COLO829 (cell line): ENCODE measurements at regions not wholly inside any gene's neighbourhood (a gene's known extent, or its start where the extent isn't known, plus 50 kb on each side); places are given as distances from the start of the nearest gene placed in this dataset.

ENCODE experiments used
- DNase-seq: peaks from one replicate; pipeline ENCODE4 v3.0.0; 2012; ENCODE audit warnings: low spot score

DNA sequence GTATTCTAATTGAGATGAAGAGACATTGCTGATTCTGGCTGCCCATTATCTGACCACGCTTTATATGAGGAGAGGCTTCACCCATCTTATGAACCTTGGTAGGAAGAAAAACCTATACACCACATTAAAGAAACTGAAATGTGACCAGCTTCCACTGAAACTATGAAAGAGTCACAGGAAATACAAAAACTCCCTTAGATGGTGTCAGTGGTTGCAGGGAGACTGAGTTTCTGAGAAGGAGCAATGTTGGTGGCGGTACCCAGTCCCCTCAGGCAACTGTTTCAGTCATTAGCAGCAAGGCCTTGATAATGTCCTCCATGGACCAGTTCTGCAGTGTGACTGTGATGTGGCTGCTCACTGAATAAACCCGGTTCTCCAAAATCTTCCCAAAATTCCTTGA, 110.5 kb upstream of the FTMT start:
- no peak for DNase-seq

DNA sequence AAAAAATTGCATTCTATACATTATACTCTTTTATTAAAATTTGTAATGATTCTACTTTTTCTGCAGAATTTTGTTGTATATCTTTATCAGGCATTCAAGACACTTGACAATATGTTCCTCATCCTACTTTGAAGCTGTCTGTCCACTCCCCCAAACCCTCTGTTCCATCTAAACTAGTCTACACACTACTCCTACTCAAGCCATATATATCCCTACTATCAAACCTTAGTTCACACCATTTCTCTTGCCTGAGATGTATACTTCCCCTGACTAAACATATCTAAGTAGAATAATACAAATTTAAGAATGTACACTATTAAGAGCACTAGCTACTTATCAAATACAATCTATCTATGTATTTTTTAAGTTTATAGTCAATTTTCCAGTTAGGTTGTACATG, 107.1 kb upstream of the FTMT start:
- DNase-seq, result no peak

DNA sequence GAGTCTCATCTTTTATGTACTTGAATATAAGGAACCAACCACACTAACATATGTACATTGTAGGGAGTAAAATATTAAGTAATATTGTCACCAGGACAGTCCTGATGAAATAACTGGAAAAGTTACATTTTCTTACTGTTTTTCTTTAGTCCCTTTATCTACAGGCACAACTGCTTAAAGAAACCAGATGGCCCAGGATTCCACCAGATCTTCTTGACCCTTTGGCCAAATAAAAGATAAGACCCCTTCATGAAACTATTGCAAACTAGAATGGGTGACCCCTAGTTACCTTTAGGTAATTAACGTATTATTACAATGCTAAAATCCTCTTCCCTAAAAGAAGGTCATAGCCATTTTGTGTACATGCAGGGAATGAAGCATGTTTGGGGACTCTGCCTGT, 106.3 kb upstream of the FTMT start:
- no peak for DNase-seq

DNA sequence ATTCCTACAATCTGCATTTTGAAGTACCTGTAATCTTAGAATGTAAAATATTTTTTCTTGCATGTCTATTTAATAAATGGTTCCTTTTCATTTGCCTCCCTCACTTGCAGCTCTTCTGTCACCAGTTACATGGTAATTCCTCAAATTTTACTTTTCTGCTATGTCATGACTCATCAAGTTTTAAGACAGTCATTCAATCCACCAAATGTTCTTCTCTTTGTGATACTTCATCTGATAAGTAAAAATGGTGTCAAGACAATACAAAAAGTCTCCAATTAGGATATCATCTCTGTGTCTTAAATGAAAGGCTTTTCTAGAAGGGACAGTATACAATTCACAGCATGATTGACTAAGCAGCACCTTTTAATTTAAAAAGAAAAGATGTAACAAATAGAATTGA, 104.9 kb upstream of the FTMT start:
- no peak for DNase-seq

DNA sequence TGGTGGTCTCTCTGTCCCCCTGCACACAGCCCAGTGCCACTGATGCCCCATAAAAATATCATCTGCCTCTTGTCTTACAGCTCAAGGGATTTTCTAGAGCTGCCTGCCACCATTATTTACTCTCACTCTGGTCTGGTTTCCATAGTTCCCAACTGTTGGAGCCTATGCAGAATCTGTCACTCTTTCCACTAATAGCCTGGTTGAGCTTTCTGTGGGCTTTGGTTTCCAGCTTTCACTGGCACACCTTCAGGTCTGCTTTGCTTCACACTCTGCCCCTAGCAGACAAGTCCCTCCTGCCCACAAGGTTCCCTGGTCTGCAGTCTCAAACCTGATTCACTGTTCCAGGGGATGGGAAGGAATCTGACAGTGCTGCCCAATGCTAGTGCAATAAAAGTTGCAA, 103.0 kb upstream of the FTMT start:
- DNase-seq, result no peak

DNA sequence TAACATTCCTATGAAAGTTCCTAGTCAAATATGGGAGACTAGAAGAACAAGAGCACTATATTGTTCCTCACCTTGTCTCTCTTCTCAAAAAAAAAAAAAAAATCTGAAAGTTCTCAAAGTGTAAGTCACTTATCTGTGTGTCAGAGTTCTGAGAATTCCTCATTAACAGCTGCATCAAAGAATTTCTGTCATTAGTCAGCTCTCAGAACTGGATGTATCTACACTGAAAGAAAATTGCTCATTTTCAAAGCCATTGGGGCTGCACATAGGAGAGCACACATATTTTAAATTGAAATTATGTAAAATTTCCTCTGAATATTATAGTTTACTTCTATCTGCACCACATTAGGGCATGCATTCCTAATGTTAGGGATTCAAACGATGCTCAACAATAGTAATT, 99.5 kb upstream of the FTMT start:
- DNase-seq, result no peak

DNA sequence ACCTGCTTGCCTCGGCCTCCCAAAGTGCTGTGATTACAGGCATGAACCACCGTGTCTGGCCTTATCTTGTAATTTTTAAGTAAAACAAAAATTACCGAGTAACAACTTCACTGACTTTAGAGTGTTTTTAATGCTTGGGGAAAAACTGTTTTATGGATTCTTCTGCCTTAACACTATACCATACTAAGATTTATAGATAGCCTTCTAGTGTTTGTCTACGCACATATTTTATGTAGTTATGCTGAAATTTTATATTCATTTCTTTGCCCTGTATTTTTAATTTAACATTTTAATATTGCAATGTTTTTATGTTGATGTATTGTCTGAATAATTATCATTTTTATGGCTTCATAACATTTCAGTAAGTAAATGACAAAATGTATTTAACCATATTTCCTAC, 96.4 kb upstream of the FTMT start:
- DNase-seq, result no peak

DNA sequence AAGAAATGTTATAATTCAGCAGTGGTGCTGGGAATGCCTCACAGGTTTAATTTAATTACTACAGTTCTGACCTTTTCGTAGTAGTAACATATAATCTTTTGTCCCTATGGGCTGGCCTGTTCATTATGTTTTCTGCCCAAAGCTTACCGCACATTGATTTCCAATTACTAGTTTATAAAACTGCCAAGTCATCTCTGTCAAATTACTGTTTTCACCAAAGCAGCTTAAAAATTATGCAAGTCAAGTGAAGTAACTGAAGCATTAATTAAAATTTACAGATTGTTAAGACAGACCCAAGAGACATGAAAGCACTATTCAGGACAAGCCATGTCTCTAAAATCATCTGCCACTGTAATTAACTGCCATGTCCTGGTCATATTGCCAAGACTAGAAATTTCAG, 93.9 kb upstream of the FTMT start:
- DNase-seq, result no peak

DNA sequence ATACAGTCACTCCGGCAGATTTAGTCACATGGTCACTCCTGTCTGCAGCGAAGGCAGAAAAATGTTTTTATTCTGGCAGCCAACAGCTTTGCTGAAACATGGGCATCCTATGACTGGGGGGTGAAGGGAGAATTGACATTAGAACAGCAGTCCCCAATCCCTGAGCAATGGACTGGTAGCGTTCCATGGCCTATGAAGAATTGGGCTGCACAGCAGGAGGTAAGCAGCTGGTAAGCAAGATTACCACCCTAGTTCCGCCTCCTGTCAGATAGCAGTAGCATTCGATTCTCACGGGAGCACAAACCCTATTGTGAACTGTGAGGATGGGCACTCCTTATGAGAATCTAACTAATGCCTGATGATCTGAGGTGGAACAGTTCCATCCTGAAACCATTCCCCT, 93.1 kb upstream of the FTMT start:
- DNase-seq, result no peak

DNA sequence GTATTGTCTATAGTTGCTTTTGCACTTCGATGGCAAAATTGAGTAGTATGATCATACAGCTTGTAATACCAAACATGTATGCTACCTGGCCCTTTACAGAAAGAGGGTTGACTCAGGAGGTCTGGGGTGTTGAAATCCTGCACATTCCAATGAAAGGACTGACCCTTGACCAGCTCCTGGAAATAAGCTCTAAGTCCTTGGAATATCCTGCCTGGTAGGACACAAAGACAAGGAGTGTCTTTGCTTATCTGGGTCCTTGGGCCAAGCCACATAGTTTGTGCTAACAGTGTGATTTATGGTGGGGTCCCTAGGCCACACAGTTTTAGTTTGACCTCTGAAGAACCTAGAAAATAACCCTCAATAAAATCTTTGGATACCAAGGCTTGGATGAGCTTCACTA, 89.3 kb upstream of the FTMT start:
- DNase-seq, result no peak

DNA sequence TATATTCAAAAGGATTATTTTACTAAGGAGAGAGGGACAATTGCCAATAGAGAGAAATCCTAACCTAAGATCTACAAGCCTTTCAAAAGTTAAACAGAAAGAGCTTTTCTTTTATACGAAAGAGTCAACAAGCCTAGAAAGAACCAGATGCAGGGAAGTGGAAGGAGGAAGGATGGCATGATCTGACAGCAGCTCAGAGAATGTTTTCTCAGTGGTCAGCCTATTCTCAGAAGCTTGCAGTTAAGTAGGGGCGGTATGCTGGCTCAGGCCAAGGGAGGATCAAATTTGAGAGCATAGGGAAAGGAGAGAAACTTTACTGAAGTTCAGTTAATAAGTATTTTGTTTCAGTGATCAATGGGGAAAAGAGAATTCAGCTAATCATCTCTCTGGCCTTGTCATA, 88.0 kb upstream of the FTMT start:
- no peak for DNase-seq

DNA sequence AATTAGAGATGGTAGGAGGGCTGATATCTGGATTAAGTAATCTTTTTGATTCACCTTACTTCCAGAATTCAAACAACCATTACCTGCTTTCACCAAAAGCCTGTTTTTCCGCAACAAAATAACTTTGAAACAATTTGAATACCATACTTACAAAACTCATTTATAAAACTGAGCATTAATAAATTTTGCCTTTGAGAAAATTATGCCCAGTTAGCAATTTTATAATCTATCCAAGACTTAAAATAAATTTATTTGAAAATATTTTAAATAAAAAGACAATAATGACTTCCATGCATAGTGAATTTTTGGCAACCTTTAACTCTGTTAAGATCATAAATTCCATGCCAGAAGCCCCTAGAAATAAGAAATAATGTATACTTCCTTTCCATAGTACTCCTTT, 71.3 kb upstream of the FTMT start:
- no peak for DNase-seq

DNA sequence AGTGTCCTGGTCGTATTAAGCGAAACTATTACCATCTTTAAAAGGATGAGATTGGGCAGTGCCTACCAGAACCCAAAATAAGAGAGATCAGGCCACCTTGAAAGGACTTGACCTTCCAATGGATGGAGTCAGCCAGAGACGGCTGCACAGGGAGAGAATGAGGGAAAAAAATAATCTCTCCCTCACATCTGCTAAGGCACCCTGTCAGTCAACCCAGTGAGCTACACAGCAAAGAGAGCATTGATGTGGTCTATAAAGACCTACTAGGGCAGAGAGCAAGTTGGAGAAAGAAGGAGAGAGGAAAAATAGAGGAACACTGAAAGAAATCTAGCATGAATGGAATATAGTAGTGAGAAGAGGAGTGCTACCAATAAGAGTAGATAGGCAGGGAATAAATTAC, 68.0 kb upstream of the FTMT start:
- DNase-seq, result no peak

DNA sequence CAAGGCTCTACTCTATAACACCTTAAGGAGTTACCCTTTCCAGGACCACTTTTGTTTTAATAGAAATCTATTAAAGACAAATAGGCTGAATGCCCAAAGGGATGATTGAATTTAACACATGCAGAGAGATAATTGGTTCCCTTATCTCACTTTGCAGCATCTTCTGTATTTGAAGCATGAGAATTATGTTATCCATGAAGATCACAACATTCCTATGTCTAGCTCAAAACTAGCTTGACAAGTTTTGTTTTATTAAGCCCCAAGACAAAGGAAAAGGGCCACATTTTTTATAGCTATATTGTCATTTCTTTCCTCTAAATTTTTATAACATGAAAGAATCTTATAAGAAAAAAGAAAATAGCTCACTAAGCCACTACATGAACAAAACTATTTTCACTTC, 57.9 kb upstream of the FTMT start:
- DNase-seq, result no peak

DNA sequence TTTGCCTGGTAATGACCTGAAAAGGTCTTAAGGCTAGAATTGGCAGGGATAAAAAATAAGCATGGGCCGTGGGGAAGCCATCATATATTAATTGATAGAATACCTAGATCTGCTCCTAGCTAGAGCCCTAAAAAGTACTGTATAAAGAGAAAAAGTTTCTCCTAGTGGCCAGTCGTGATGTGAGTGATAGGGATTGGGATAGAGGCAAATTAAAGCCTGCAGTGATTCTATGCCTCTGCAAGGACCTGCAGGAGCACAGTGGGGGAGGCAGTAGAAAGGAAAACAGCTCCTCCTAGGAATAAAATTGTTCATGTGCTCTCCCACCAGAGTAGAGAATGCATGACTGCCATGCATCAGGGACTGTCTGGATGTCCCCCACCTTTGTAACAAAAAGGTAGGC, 56.2 kb upstream of the FTMT start:
- no peak for DNase-seq

DNA sequence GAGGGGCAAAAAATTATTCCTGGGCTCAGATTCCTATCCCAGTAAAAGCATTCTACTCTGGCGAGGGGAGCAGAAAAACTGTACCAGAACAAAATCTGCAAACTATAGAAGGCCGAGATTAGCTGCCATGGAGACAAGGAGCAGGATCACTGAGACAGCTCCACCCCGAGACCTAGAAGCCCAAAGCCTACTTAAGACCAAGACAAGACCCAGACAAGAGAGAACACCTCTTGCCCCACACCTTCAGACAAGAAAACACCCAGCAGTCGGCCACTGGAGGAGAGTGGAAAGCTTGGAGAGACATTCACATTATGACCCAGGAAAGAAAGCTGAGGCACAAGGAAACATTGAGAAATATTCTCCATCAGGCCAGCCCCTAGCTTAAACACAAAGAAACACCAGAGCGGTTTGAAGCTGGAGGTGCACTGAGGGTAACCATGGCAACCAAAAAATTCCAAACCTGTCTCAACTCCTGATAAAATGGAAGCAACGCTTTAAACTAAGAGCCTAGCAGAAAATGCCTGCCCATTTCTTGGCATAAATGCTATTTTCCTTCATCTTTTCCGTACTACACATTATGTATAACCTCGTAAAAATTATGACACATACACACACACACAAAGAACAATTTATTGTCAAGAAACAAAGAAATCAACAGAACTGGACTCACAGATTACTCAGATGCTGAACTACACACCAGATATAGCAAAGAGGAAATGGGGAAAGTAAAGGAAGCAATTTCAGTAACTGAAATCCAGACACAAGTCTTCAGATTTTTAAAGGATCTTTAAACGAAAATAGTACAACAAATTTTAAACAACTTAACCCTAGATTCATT, 53.8 kb upstream of the FTMT start:
- no peak for DNase-seq
